ENCODE measurements at regions not wholly inside any gene's neighbourhood (a gene's known extent, or its start where the extent isn't known, plus 50 kb on each side); places are given as distances from the start of the nearest gene placed in this dataset.

- peak; percentile 75 for DNase-seq (ENCODE audit: insufficient read length, low spot score, missing footprints)
- H2AFZ ChIP-seq (ENCODE audit: low read length) = no peak overlapping the region
- H3K27me3 ChIP-seq (ENCODE audit: insufficient read depth, low read length) = no peaks in the 10 kb centered on the region
- no peaks in the 10 kb centered on the region for H3K4me1 ChIP-seq (ENCODE audit: insufficient read depth, low read length)
- no peak for TF ChIP-seq CTCF (IDR thresholded peaks at IDR 0.05; ENCODE audit: extremely low read depth, low read depth, low read length)
- H3K4me2 ChIP-seq (ENCODE audit: insufficient read depth, low read length) = no peak overlapping the region
- H3K36me3 ChIP-seq (ENCODE audit: insufficient read depth, low read length) = no peaks in the 10 kb centered on the region
- H3K4me3 ChIP-seq (ENCODE audit: insufficient read depth, low read length) = no peak overlapping the region
- no peak overlapping the region for H3K27ac ChIP-seq (ENCODE audit: low read depth, low read length)
- H3K79me2 ChIP-seq (ENCODE audit: insufficient read depth, low read length) = no peaks in the 10 kb centered on the region
- H4K20me1 ChIP-seq (ENCODE audit: insufficient read depth, low read length) = no peaks in the 10 kb centered on the region
- no peaks in the 10 kb centered on the region for H3K9me3 ChIP-seq (ENCODE audit: low read depth, low read length)
Observed at GRCh38 chr9:135255033-135255840, 167.8 kb downstream of the OLFM1 start.

- Histone ChIP-seq H3K4me1 (ENCODE audit: insufficient read depth, low read length) (no peaks in the 10 kb centered on the region), H3K4me3 (ENCODE audit: insufficient read depth, low read length) (no peak overlapping the region), H3K36me3 (ENCODE audit: insufficient read depth, low read length) (no peaks in the 10 kb centered on the region), H3K27me3 (ENCODE audit: insufficient read depth, low read length) (no peaks in the 10 kb centered on the region), H3K9me3 (ENCODE audit: low read depth, low read length) (no peaks in the 10 kb centered on the region), H4K20me1 (ENCODE audit: insufficient read depth, low read length) (no peaks in the 10 kb centered on the region), H3K27ac (ENCODE audit: low read depth, low read length) (no peak overlapping the region), H3K4me2 (ENCODE audit: insufficient read depth, low read length) (no peak overlapping the region), H3K79me2 (ENCODE audit: insufficient read depth, low read length) (no peaks in the 10 kb centered on the region), H2AFZ (ENCODE audit: low read length) (no peak overlapping the region)
- TF ChIP-seq CTCF (IDR thresholded peaks at IDR 0.05; ENCODE audit: extremely low read depth, low read depth, low read length) = no peak
- peak; percentile 76 for DNase-seq (ENCODE audit: insufficient read length, low spot score, missing footprints)
Observed at GRCh38 chr9:135255841-135256580, 168.5 kb downstream of the OLFM1 start.

- no peaks in the 10 kb centered on the region for H3K36me3 ChIP-seq (ENCODE audit: insufficient read depth, low read length)
- H3K4me2 ChIP-seq (ENCODE audit: insufficient read depth, low read length) = no peak overlapping the region
- no peaks in the 10 kb centered on the region for H3K79me2 ChIP-seq (ENCODE audit: insufficient read depth, low read length)
- no peaks in the 10 kb centered on the region for H3K4me1 ChIP-seq (ENCODE audit: insufficient read depth, low read length)
- DNase-seq (ENCODE audit: insufficient read length, low spot score, missing footprints) = peak; percentile 67
- no peak overlapping the region for H3K4me3 ChIP-seq (ENCODE audit: insufficient read depth, low read length)
- no peaks in the 10 kb centered on the region for H3K27me3 ChIP-seq (ENCODE audit: insufficient read depth, low read length)
- no peak overlapping the region for H3K27ac ChIP-seq (ENCODE audit: low read depth, low read length)
- no peaks in the 10 kb centered on the region for H4K20me1 ChIP-seq (ENCODE audit: insufficient read depth, low read length)
- H3K9me3 ChIP-seq (ENCODE audit: low read depth, low read length) = no peaks in the 10 kb centered on the region
- no peak overlapping the region for H2AFZ ChIP-seq (ENCODE audit: low read length)
- TF ChIP-seq CTCF (IDR thresholded peaks at IDR 0.05; ENCODE audit: extremely low read depth, low read depth, low read length) = no peak
Observed at GRCh38 chr9:135256581-135257354, 169.3 kb downstream of the OLFM1 start.
